ENCODE measurements at regions not wholly inside any gene's neighbourhood (a gene's known extent, or its start where the extent isn't known, plus 50 kb on each side); places are given as distances from the start of the nearest gene placed in this dataset.

DNA sequence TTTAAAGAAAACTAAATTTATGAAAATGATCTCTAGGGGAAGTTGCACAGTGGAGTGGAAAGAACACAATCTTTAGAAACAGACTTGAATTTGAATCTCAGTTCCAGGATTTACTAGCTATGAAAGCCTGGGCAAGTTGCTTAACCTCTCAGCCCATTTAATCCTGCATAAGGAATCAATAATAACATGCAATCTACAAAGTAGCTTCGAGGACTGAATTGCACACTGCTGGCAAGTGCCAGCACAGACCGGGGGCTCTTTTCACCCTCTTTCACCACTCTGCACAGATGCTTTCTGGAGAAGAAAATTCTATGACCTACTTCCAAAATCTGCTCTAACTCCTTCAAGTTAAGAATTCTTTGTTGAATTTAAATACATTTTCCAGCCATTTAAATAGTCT is 63.4 kb upstream of the ANK3 start:
- POLR2A ChIA-PET = no interaction called here
- H3K27me3 ChIP-seq (ENCODE audit: insufficient read depth, low read length, poor library complexity, severe bottlenecking) = no peaks in the 10 kb centered on the region
- Mint-ChIP-seq H3K36me3 (no peaks in the 10 kb centered on the region), H3K27ac (no peak overlapping the region), H3K27me3 (peaks cover 0 to 1% of the 10 kb centered on the region in 2 donors), H3K4me1 (no peaks in the 10 kb centered on the region), H3K9me3 (no peaks in the 10 kb centered on the region), H3K4me3 (no peak overlapping the region)
- CTCF ChIA-PET = no interaction called here
- no peak for DNase-seq
- H3K27ac ChIP-seq (ENCODE audit: low read depth, low read length) = no peak overlapping the region
- H3K9me3 ChIP-seq (ENCODE audit: low read length) = no peaks in the 10 kb centered on the region
- H3K4me1 ChIP-seq (ENCODE audit: insufficient read depth, low read length) = no peaks in the 10 kb centered on the region
- H3K36me3 ChIP-seq (ENCODE audit: insufficient read depth, low read length) = no peaks in the 10 kb centered on the region
- H3K4me3 ChIP-seq (ENCODE audit: low read length) = no peak overlapping the region

GRCh38 chr10:60450291-60450690 is 60.6 kb upstream of the ANK3 start:
- Histone ChIP-seq H3K4me3 (ENCODE audit: low read length) (no peak overlapping the region), H3K36me3 (ENCODE audit: insufficient read depth, low read length) (no peaks in the 10 kb centered on the region), H3K9me3 (ENCODE audit: low read length) (no peaks in the 10 kb centered on the region), H3K4me1 (ENCODE audit: insufficient read depth, low read length) (peaks cover 7% of the 10 kb centered on the region), H3K27me3 (ENCODE audit: insufficient read depth, low read length, poor library complexity, severe bottlenecking) (no peaks in the 10 kb centered on the region), H3K27ac (ENCODE audit: low read depth, low read length) (no peak overlapping the region)
- Mint-ChIP-seq H3K36me3 (peaks cover 0 to 2% (median 0%) of the 10 kb centered on the region in 3 donors), H3K4me3 (no peak overlapping the region), H3K27me3 (no peaks in the 10 kb centered on the region), H3K27ac (peak overlapping the region in 1 of 8 donors; percentile 26), H3K4me1 (peaks cover 5 to 12% (median 7%) of the 10 kb centered on the region in 3 donors), H3K9me3 (no peaks in the 10 kb centered on the region)
- ChIA-PET CTCF (no interaction called here), POLR2A (no interaction called here)
- DNase-seq = no peak

- no peaks in the 10 kb centered on the region for H3K9me3 ChIP-seq (ENCODE audit: low read length)
- H3K36me3 ChIP-seq (ENCODE audit: insufficient read depth, low read length) = no peaks in the 10 kb centered on the region
- no peak overlapping the region for H3K4me3 ChIP-seq (ENCODE audit: low read length)
- H3K4me1 ChIP-seq (ENCODE audit: insufficient read depth, low read length) = peaks cover 7% of the 10 kb centered on the region
- CTCF ChIA-PET = no interaction called here
- H3K27ac ChIP-seq (ENCODE audit: low read depth, low read length) = no peak overlapping the region
- H3K9me3 Mint-ChIP-seq = no peaks in the 10 kb centered on the region
- H3K4me3 Mint-ChIP-seq = no peak overlapping the region
- DNase-seq = no peak
- peaks cover 0 to 2% (median 0%) of the 10 kb centered on the region in 3 donors for H3K36me3 Mint-ChIP-seq
- no peaks in the 10 kb centered on the region for H3K27me3 Mint-ChIP-seq
- no peaks in the 10 kb centered on the region for H3K27me3 ChIP-seq (ENCODE audit: insufficient read depth, low read length, poor library complexity, severe bottlenecking)
- POLR2A ChIA-PET = no interaction called here
- H3K4me1 Mint-ChIP-seq = peaks cover 5 to 12% (median 7%) of the 10 kb centered on the region in 3 donors
- peak overlapping the region in 1 of 8 donors; percentile 35 for H3K27ac Mint-ChIP-seq
These were observed 58.6 kb upstream of the ANK3 start for GRCh38 chr10:60448246-60448645.

DNA sequence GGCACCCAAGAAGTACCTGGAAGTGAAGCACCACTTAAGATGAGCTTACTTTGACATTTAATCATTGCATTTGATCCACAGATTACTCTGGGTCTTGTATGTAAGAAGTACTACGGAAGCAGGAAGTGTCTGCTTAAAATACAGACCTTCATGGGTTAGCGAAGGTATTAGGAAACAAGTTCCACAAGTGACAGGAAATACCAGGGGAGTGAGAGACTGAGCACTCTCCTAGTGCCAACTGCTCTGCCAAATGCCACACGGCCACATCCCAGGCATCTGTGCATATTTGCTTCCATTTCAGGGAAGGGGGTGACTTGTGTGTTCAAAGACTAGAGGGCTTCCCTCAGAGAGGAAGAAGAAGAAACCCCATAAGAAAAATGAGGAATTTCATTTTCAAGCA is 57.2 kb upstream of the ANK3 start:
- H3K4me1 ChIP-seq (ENCODE audit: insufficient read depth, low read length) = peaks cover 7% of the 10 kb centered on the region
- H3K27ac ChIP-seq (ENCODE audit: low read depth, low read length) = no peak overlapping the region
- peaks cover 0 to 2% (median 0%) of the 10 kb centered on the region in 3 donors for H3K36me3 Mint-ChIP-seq
- H3K4me1 Mint-ChIP-seq = peaks cover 5 to 12% (median 7%) of the 10 kb centered on the region in 3 donors
- H3K27ac Mint-ChIP-seq = peak overlapping the region in 1 of 8 donors; percentile 1
- H3K27me3 Mint-ChIP-seq = peaks cover 0 to 4% of the 10 kb centered on the region in 2 donors
- H3K4me3 ChIP-seq (ENCODE audit: low read length) = no peak overlapping the region
- H3K9me3 Mint-ChIP-seq = no peaks in the 10 kb centered on the region
- H3K4me3 Mint-ChIP-seq = peak overlapping the region in 1 of 7 donors; percentile 10
- DNase-seq = no peak
- CTCF ChIA-PET = no interaction called here
- POLR2A ChIA-PET = no interaction called here
- H3K36me3 ChIP-seq (ENCODE audit: insufficient read depth, low read length) = no peaks in the 10 kb centered on the region
- no peaks in the 10 kb centered on the region for H3K9me3 ChIP-seq (ENCODE audit: low read length)
- no peaks in the 10 kb centered on the region for H3K27me3 ChIP-seq (ENCODE audit: insufficient read depth, low read length, poor library complexity, severe bottlenecking)

- ChIA-PET CTCF (no interaction called here), POLR2A (no interaction called here)
- H3K27me3 ChIP-seq (ENCODE audit: insufficient read depth, low read length, poor library complexity, severe bottlenecking) = no peaks in the 10 kb centered on the region
- H3K27me3 Mint-ChIP-seq = peaks cover 0 to 4% of the 10 kb centered on the region in 2 donors
- peaks cover 5 to 12% (median 7%) of the 10 kb centered on the region in 3 donors for H3K4me1 Mint-ChIP-seq
- no peak for DNase-seq
- no peaks in the 10 kb centered on the region for H3K36me3 ChIP-seq (ENCODE audit: insufficient read depth, low read length)
- peaks cover 7% of the 10 kb centered on the region for H3K4me1 ChIP-seq (ENCODE audit: insufficient read depth, low read length)
- H3K4me3 Mint-ChIP-seq = no peak overlapping the region
- no peaks in the 10 kb centered on the region for H3K9me3 Mint-ChIP-seq
- peaks cover 0 to 2% (median 0%) of the 10 kb centered on the region in 3 donors for H3K36me3 Mint-ChIP-seq
- no peak overlapping the region for H3K4me3 ChIP-seq (ENCODE audit: low read length)
- H3K27ac ChIP-seq (ENCODE audit: low read depth, low read length) = no peak overlapping the region
- H3K9me3 ChIP-seq (ENCODE audit: low read length) = no peaks in the 10 kb centered on the region
- H3K27ac Mint-ChIP-seq = peak overlapping the region in 1 of 8 donors; percentile 31
These were observed 56.6 kb upstream of the ANK3 start for GRCh38 chr10:60446070-60446833.

DNA sequence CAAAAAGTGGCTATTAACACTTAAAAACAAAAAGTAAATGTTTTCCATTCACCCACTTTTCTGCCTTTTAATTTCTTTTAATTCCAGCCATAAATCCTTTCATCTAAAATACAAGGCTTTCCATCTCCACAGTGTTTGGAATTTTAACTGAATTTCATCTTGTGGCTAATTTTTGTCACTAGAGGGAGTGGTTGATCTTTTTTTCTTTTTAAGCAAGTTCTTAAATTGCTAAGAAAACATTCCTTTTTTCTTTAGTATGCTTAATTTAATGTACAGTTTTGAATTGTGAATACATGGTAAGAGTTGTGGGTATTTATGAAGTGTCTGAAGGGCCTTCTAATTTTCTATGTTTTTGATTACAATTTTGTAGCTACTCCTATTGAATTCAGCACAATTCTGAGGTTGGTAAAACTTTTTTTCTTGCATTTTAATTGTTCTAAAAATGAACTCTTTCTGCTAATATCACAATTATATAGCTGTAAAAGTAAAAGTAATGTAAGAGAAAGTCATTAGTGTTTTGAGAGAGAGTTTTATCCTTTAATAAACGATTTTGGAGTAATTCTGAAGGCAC is 54.9 kb upstream of the ANK3 start:
- DNase-seq = no peak
- H3K36me3 Mint-ChIP-seq = peaks cover 0 to 4% (median 0%) of the 10 kb centered on the region in 3 donors
- ChIA-PET POLR2A (no interaction called here), CTCF (no interaction called here)
- Histone ChIP-seq H3K27ac (ENCODE audit: low read depth, low read length) (no peak overlapping the region), H3K36me3 (ENCODE audit: insufficient read depth, low read length) (no peaks in the 10 kb centered on the region), H3K9me3 (ENCODE audit: low read length) (no peaks in the 10 kb centered on the region), H3K4me1 (ENCODE audit: insufficient read depth, low read length) (peaks cover 7% of the 10 kb centered on the region), H3K4me3 (ENCODE audit: low read length) (no peak overlapping the region), H3K27me3 (ENCODE audit: insufficient read depth, low read length, poor library complexity, severe bottlenecking) (no peaks in the 10 kb centered on the region)
- H3K27ac Mint-ChIP-seq = no peak overlapping the region
- H3K9me3 Mint-ChIP-seq = no peaks in the 10 kb centered on the region
- no peak overlapping the region for H3K4me3 Mint-ChIP-seq
- peaks cover 0 to 4% of the 10 kb centered on the region in 2 donors for H3K27me3 Mint-ChIP-seq
- peaks cover 5 to 12% (median 9%) of the 10 kb centered on the region in 3 donors for H3K4me1 Mint-ChIP-seq

- H3K9me3 Mint-ChIP-seq = no peaks in the 10 kb centered on the region
- no peaks in the 10 kb centered on the region for H3K27me3 ChIP-seq (ENCODE audit: insufficient read depth, low read length, poor library complexity, severe bottlenecking)
- H3K27me3 Mint-ChIP-seq = peaks cover 0 to 4% of the 10 kb centered on the region in 2 donors
- ChIA-PET CTCF (no interaction called here), POLR2A (no interaction called here)
- H3K36me3 ChIP-seq (ENCODE audit: insufficient read depth, low read length) = no peaks in the 10 kb centered on the region
- H3K9me3 ChIP-seq (ENCODE audit: low read length) = no peaks in the 10 kb centered on the region
- no peak overlapping the region for H3K4me3 ChIP-seq (ENCODE audit: low read length)
- H3K4me3 Mint-ChIP-seq = no peak overlapping the region
- peaks cover 5 to 12% (median 9%) of the 10 kb centered on the region in 3 donors for H3K4me1 Mint-ChIP-seq
- peak overlapping the region in 1 of 8 donors; percentile 24 for H3K27ac Mint-ChIP-seq
- no peak overlapping the region for H3K27ac ChIP-seq (ENCODE audit: low read depth, low read length)
- H3K4me1 ChIP-seq (ENCODE audit: insufficient read depth, low read length) = peaks cover 7% of the 10 kb centered on the region
- H3K36me3 Mint-ChIP-seq = peaks cover 0 to 6% (median 0%) of the 10 kb centered on the region in 3 donors
- no peak for DNase-seq
These were observed 53.7 kb upstream of the ANK3 start for GRCh38 chr10:60443346-60443745.

DNA sequence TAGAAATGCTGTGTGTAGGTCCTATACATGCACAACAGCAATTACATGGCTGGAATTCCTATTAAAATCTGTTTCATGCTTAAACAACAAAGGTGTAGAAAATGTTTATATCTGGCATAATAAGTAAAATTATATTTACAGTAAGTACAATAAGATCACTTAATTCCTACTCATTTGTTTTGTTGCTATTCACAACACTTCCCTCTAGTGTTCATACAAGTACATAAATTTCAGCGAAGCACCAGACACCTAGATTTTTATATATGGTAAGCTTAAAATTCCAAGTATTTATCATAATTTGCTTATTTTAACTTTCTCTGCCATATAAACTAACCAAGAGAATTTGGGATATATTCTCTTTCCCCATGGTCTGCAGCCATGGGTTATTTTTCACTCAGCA is 51.8 kb upstream of the ANK3 start:
- ChIA-PET POLR2A (no interaction called here), CTCF (no interaction called here)
- no peak overlapping the region for H3K4me3 Mint-ChIP-seq
- no peaks in the 10 kb centered on the region for H3K4me1 ChIP-seq (ENCODE audit: insufficient read depth, low read length)
- H3K4me1 Mint-ChIP-seq = peaks cover 0 to 2% (median 1%) of the 10 kb centered on the region in 3 donors
- H3K27ac Mint-ChIP-seq = no peak overlapping the region
- H3K36me3 Mint-ChIP-seq = peaks cover 0 to 4% (median 0%) of the 10 kb centered on the region in 3 donors
- H3K36me3 ChIP-seq (ENCODE audit: insufficient read depth, low read length) = no peaks in the 10 kb centered on the region
- no peaks in the 10 kb centered on the region for H3K27me3 ChIP-seq (ENCODE audit: insufficient read depth, low read length, poor library complexity, severe bottlenecking)
- no peak overlapping the region for H3K27ac ChIP-seq (ENCODE audit: low read depth, low read length)
- H3K9me3 Mint-ChIP-seq = no peaks in the 10 kb centered on the region
- DNase-seq = no peak
- H3K9me3 ChIP-seq (ENCODE audit: low read length) = no peaks in the 10 kb centered on the region
- H3K4me3 ChIP-seq (ENCODE audit: low read length) = no peak overlapping the region
- H3K27me3 Mint-ChIP-seq = peaks cover 0 to 4% of the 10 kb centered on the region in 2 donors
